GM18499 (cell line): ENCODE measurements at regions not wholly inside any gene's neighbourhood (a gene's known extent, or its start where the extent isn't known, plus 50 kb on each side); places are given as distances from the start of the nearest gene placed in this dataset.

Source experiments
- ATAC-seq: cut with Tn5 transposase; IDR thresholded peaks from one replicate; pipeline ENCODE4 v1.9.1; 2021; ENCODE audit warnings: moderate number of reproducible peaks; ENCODE audit not compliant: insufficient read depth, unreplicated experiment

DNA sequence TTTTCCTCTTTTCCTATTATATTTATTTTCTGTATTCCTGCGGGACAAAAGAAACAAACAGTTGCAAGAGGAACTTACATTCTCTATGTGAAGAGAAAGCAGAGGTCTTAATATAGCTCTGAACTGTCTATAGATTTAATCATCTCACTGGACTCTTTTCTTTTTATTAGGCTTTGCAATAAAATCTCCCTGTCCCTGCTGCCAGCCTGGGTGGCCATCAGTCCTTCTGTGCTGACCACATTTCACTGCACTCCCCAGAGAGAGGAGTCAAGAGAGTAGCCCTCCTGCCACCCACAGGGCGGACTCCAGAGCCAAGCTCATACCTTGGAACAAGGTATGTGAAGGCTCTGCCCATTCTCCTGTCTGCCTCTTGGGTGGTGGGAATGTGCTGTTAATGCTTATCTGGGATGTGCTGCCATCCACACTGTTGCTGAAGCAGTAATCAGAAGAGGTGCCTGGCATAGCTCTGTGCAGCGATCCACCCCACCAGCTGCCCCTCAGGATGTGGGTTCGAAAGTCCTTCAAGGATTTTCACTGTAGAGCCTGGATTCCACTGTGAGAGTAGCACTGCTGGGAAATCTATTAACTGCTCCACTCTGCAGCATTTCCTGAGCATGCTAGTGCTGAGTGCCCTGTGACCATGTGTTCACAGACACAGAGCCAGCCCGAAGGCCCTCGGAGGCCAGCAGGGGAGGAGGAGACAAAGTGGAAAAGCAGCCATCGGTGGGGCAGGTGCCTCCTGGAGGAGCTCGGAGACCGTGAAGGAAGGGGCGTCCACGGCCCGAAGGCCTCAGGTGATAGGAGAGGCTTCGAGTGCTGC, 334.6 kb downstream of the MED10 start:
- no peak for ATAC-seq

DNA sequence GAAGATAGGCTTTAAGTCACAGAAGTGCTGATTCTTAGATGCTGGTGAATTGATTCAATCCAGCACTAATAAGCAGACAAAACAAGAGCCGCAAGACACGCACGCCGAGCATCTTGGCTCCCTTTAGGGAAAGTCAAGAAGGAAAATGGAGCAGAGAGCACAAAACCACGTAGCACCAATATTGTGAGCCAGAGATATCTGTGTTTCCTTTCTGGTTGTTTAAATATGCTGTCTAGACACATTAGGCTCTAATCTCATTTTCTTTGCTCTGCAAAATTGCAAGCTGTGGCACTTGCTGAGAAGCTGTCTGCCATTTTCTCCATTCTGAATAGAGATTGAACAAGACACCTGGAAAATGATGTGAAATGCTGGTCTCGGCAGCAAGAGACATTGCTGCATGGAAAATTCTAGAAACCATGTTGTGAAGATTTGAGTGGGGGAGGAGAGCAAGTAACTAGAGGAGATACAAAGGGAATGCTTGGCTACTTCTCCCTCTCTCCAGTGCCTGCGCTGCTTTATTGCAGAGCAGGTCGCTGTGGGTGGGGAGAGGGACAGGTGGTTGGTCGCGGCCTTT, 336.3 kb downstream of the MED10 start:
- ATAC-seq = no peak

DNA sequence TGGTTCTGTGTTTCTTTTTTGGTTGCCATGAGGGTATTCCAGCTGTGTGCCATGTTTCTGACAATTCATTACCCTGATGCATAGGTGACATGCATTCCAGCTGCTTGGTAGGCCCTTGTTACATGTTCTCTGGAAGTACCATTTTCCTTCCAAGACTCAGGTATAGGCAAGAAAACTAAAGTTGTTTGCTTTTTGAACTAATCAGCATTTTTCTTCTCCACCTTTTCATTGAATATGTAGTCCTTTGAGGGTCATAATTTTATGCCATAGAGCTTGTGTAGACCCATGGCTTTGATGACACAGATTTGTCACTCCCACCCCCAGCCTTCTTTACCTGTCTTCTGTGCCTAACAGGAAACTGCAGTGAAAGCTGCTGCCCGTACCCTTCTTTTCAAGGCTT, 339.2 kb downstream of the MED10 start:
- no peak for ATAC-seq

GRCh38 chr5:6036006-6036405, 342.3 kb downstream of the MED10 start:
- ATAC-seq = no peak

DNA sequence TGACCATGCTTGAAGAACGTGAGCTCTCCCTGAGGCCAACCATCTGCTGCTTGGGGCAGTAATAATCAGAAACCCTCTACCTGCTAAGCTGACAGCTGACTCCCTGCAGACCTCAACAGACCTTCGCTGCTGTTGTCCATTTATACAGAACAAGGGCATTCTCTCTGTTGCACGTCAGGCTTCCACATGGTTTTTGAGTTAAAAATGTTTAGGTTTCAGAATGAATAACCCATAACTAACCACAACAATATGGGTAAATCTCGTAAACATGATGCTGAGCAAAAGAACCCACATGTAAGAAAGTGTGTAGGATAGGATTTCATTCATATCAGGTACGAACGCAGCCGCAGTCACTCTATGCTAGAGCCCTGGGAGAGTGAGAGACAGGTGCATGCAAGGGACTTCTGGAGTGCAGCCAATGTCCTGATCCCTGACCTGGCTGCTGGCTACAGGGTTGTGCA, 348.5 kb downstream of the MED10 start:
- no peak for ATAC-seq

GRCh38 chr5:6026766-6027406, 351.5 kb downstream of the MED10 start:
- no peak for ATAC-seq

GRCh38 chr5:6019612-6020011, 358.7 kb downstream of the MED10 start:
- no peak for ATAC-seq

- ATAC-seq = no peak
These were observed 364.8 kb downstream of the MED10 start for GRCh38 chr5:6013506-6013905.

GRCh38 chr5:6011199-6011598, 367.1 kb downstream of the MED10 start:
- ATAC-seq = no peak

GRCh38 chr5:6006838-6007314, 371.5 kb downstream of the MED10 start:
- ATAC-seq = no peak

GRCh38 chr5:6003040-6003825, 375.1 kb downstream of the MED10 start:
- no peak for ATAC-seq

- no peak for ATAC-seq
These were observed 377.5 kb downstream of the MED10 start for GRCh38 chr5:6000867-6001266.

DNA sequence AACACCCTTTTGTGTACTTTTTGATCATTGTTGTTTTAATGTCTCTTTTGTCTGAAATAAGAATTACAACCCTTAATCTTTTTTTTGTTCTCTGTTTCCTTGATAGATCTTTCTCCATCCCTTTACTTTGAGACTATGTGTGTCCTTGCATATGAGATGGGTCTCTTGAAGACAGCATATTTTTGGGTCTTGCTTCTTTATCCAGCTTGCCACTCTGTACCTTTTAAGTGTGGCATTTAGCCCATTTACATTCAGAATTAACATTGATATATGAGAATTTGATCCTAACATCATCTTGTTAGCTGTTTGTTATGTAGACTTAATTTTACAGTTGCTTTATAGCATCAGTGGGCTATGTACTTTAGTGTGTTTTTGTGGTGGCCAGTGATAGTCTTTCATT, 382.5 kb downstream of the MED10 start:
- ATAC-seq = no peak

GRCh38 chr5:5986492-5987178, 391.7 kb downstream of the MED10 start:
- ATAC-seq = no peak

DNA sequence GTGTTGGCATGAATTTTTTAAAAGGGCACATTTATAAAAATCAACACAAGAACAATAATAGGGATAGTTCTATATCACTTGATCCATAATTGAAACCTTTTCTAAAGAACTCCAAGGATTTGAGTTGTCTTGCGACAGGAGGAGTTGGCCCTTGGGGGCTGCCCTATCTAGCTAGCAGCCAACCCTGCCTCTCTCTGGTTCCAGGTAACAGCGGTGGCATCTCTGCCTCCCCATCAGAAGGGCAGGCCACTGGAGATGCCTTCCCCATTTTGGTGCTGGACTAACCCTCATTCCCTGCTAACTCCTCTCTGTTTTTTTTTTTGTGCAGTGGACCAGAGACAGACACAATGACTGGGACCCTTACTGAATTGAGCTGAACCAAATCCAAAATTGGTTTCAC, 393.0 kb downstream of the MED10 start:
- no peak for ATAC-seq

DNA sequence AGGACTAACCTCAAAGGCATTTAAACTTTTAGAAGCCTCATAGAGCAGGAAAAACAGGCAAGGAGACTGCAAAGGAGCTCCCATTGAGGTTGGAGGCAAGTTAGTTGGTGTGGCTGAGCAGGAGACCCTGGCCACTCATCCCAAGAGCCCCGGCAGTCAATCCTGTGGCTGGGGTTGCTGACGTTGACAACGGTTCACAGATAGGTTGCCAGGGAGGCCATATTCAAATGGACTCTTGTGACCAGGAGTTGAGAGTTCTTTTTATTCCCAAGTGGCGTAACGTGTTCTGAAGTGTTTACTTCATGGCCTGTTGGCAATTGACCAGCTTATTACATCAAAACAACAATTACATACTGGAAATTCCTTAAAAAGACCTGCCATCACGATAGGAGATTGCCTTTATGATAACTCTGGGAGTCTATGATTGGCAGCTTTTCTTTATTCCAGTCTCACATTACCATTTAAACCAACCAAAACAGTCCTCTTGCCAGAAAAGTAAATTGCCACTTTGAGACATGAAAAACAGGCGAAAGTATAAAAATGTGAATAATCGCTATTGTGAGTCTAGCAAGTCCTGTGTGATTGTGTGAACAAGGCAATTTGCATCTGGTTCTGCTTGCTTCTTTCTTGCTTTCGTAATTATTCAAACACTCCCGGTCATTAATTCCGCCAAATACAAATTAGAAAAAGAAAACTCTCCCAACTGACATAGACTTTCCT, 394.9 kb downstream of the MED10 start:
- no peak for ATAC-seq

GRCh38 chr5:5981562-5981961, 396.8 kb downstream of the MED10 start:
- ATAC-seq = no peak

DNA sequence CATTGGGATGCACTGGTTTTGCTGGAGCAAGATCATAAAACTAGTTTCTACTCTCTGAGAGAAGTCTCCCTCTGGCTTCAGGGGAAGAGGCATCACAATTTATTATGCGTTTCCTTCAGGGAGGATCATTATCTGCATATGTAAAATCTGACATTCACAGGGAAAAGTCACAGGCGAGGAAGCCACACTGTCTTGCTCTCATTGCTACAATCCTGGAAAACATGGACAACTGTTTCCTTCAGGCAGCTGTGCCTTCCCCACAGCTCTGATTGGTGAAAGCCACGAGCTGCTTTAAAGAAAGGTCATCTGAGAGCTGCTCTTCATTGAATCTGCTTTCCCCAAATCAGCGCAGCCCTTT, 397.8 kb downstream of the MED10 start:
- ATAC-seq = no peak

- ATAC-seq = no peak
These were observed 398.4 kb downstream of the MED10 start for GRCh38 chr5:5979761-5980537.
